B cell (primary cell): ENCODE measurements at regions not wholly inside any gene's neighbourhood (a gene's known extent, or its start where the extent isn't known, plus 50 kb on each side); places are given as distances from the start of the nearest gene placed in this dataset.

ENCODE experiments used
- ATAC-seq: fragments of 200-7000 bp; cut with Tn5 transposase; one replicate; pipeline ENCODE4 v1.10.0; 2021; ENCODE audit warnings: low read depth, mild to moderate bottlenecking, moderate number of reproducible peaks, moderate library complexity
- CTCF ChIA-PET: fragments of 350-600 bp; sonication (Branson Sonifier 250); formaldehyde crosslinking; loops from one replicate; lab custom pipeline; 2021; ENCODE audit warnings: antibody characterized with exemption, inconsistent platforms; lab: Charles Lee
- POLR2A ChIA-PET: fragments of 350-600 bp; sonication (Branson Sonifier 250); formaldehyde crosslinking; loops from one replicate; lab custom pipeline; 2021; ENCODE audit warnings: antibody characterized with exemption; lab: Charles Lee
- DNase-seq: peaks from one replicate; pipeline ENCODE4 v3.0.0; 2013
- H2AFZ ChIP-seq: 2 replicates; pipeline ENCODE4 v1.6.1; 2012; ENCODE audit warnings: mild to moderate bottlenecking, low read depth, low read length; ENCODE audit not compliant: insufficient read depth, poor library complexity, severe bottlenecking
- H3K27ac ChIP-seq, 2 donors: 1 replicate in 1 of 2; 2 replicates in 1 of 2; pipeline ENCODE4 v1.5.1; 2012 to 2013; ENCODE audit warnings: low read length in 2 of 2, mild to moderate bottlenecking in 2 of 2, moderate library complexity in 1 of 2
- H3K27me3 ChIP-seq, 4 experiments: fragments of 200-600 bp in 1 of 4; sonication (generic) in 1 of 4; replicated peaks in 1 of 4; 1 replicate in 2 of 4; 2 replicates in 2 of 4; pipeline versions ENCODE4 v1.6.1 to v1.7.0; 2013 to 2016; ENCODE audit warnings: low read length in 3 of 4, mild to moderate bottlenecking in 2 of 4, mixed read lengths in 1 of 4, moderate library complexity in 1 of 4; ENCODE audit not compliant: insufficient read depth in 4 of 4, control insufficient read depth in 3 of 4; ENCODE audit errors: control extremely low read depth in 1 of 4
- H3K36me3 ChIP-seq, 2 experiments: replicated peaks in 1 of 2; 1 replicate in 1 of 2; 2 replicates in 1 of 2; pipeline versions ENCODE4 v1.6.1 to v1.7.1; 2013; ENCODE audit warnings: low read length in 1 of 2; ENCODE audit not compliant: insufficient read depth in 2 of 2, control insufficient read depth in 1 of 2; ENCODE audit errors: control extremely low read depth in 1 of 2, extremely low read depth in 1 of 2
- H3K4me1 ChIP-seq, 2 donors: fragments of 200-600 bp in 1 of 2; sonication (generic) in 1 of 2; 1 replicate in 1 of 2; 2 replicates in 1 of 2; pipeline versions ENCODE4 v1.5.1 to v1.6.1; 2013 to 2017; ENCODE audit warnings: low read length in 2 of 2; ENCODE audit not compliant: control insufficient read depth in 2 of 2, insufficient read depth in 2 of 2
- H3K4me2 ChIP-seq: replicated peaks from 2 replicates; pipeline ENCODE3; 2012; ENCODE audit warnings: mild to moderate bottlenecking, low read depth, low read length; ENCODE audit not compliant: poor library complexity, severe bottlenecking
- H3K4me3 ChIP-seq, 5 experiments: fragments of 200-600 bp in 1 of 5; sonication (generic) in 1 of 5; 1 replicate in 3 of 5; 2 replicates in 2 of 5; pipeline versions ENCODE4 v1.5.1 to v1.7.0; 2011 to 2016; ENCODE audit warnings: low read length in 4 of 5, mild to moderate bottlenecking in 4 of 5, low read depth in 2 of 5, control low read depth in 1 of 5, moderate library complexity in 1 of 5; ENCODE audit not compliant: insufficient read depth in 1 of 5; ENCODE audit errors: control extremely low read depth in 1 of 5, extremely low read depth in 1 of 5
- H3K79me2 ChIP-seq: fragments of 200-600 bp; sonication (generic); one replicate; pipeline ENCODE4 v1.6.0; 2016; ENCODE audit warnings: low read length; ENCODE audit not compliant: control insufficient read depth, insufficient read depth
- H3K9ac ChIP-seq: fragments of 200-600 bp; sonication (generic); 2 replicates; pipeline ENCODE4 v1.6.1; 2017; ENCODE audit warnings: mild to moderate bottlenecking, low read length, moderate library complexity
- H3K9me3 ChIP-seq, 3 donors: one replicate each; pipeline versions ENCODE4 v1.6.1 to v1.7.1; 2013; ENCODE audit warnings: low read length in 2 of 3; ENCODE audit not compliant: control insufficient read depth in 2 of 3, insufficient read depth in 1 of 3; ENCODE audit errors: control extremely low read depth in 1 of 3
- H4K20me1 ChIP-seq: 2 replicates; pipeline ENCODE4 v1.6.0; 2012; ENCODE audit warnings: mild to moderate bottlenecking, low read length; ENCODE audit not compliant: insufficient read depth, control insufficient read depth, poor library complexity, severe bottlenecking
- H3K27ac Mint-ChIP-seq: one replicate; pipeline ENCODE4 v1.8.0; 2021; ENCODE audit warnings: mixed read lengths
- H3K27me3 Mint-ChIP-seq: one replicate; pipeline ENCODE4 v1.8.0; 2021; ENCODE audit warnings: mixed read lengths
- H3K4me1 Mint-ChIP-seq: one replicate; pipeline ENCODE4 v1.8.0; 2021; ENCODE audit warnings: mixed read lengths
- H3K4me3 Mint-ChIP-seq: one replicate; pipeline ENCODE4 v1.8.0; 2021; ENCODE audit warnings: mixed read lengths
- H3K9me3 Mint-ChIP-seq: one replicate; pipeline ENCODE4 v1.8.0; 2022; ENCODE audit warnings: mixed read lengths; ENCODE audit not compliant: insufficient read depth
- EZH2 ChIP-seq: IDR thresholded peaks from 2 replicates; pipeline ENCODE4 v1.6.1; 2012; ENCODE audit warnings: borderline replicate concordance, low read depth, mild to moderate bottlenecking, moderate library complexity, low read length; ENCODE audit not compliant: insufficient read depth, poor library complexity, severe bottlenecking
- WGBS: methylation state at CpG from one replicate; pipeline ENCODE4 v1.1.5; 2013; ENCODE audit warnings: missing lambda C conversion rate; ENCODE audit not compliant: insufficient coverage; 5-methylcytosine and 5-hydroxymethylcytosine counted together
- intact Hi-C: fragments of 100-400 bp; cut with micrococcal nuclease; formaldehyde crosslinking; loops from one replicate; pipeline ENCODE4 v1.10.0; 2022
- TF ChIP-seq, protein P1 (sequence below): fragments of 200-600 bp; IDR thresholded peaks from one replicate; pipeline ENCODE4 v1.8.0; 2022; ENCODE audit warnings: antibody characterized with exemption, mild to moderate bottlenecking

DNA sequence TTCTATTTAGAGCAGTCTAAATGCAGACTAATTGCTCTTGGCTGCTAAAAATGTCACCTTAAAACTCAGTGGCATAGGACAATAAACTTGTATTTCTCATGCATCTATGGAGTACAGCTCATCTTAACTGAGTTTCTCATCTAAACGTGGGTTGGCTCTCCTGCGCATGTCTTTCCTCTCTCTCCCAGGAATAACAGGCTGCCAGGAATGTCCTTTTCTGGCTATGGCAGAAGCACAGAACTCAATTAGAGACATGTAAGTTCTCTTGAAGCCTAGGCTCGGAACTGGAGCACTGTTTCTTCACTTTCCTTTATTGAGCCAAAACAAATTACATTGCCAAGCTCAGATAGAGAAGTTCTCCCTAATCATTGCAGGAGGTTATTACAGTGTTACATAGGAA is 722.3 kb upstream of the FLRT2 start:
- H3K9me3 ChIP-seq: peaks cover 0 to 3% (median 2%) of the 10 kb centered on the region in 3 donors
- no peaks in the 10 kb centered on the region for H4K20me1 ChIP-seq
- H3K4me2 ChIP-seq: no peak overlapping the region
- H3K4me1 ChIP-seq: no peaks in the 10 kb centered on the region
- no peak overlapping the region for H3K9ac ChIP-seq
- Mint-ChIP-seq H3K4me3 (no peak overlapping the region), H3K9me3 (peaks cover 6% of the 10 kb centered on the region), H3K4me1 (no peaks in the 10 kb centered on the region), H3K27me3 (no peaks in the 10 kb centered on the region), H3K27ac (no peak overlapping the region)
- intact Hi-C loops: no loop called here
- DNase-seq: no peak
- no peak overlapping the region for H3K4me3 ChIP-seq
- no peak overlapping the region for H2AFZ ChIP-seq
- H3K27me3 ChIP-seq: no peaks in the 10 kb centered on the region
- CTCF ChIA-PET: no interaction called here
- TF ChIP-seq, protein P1, sequence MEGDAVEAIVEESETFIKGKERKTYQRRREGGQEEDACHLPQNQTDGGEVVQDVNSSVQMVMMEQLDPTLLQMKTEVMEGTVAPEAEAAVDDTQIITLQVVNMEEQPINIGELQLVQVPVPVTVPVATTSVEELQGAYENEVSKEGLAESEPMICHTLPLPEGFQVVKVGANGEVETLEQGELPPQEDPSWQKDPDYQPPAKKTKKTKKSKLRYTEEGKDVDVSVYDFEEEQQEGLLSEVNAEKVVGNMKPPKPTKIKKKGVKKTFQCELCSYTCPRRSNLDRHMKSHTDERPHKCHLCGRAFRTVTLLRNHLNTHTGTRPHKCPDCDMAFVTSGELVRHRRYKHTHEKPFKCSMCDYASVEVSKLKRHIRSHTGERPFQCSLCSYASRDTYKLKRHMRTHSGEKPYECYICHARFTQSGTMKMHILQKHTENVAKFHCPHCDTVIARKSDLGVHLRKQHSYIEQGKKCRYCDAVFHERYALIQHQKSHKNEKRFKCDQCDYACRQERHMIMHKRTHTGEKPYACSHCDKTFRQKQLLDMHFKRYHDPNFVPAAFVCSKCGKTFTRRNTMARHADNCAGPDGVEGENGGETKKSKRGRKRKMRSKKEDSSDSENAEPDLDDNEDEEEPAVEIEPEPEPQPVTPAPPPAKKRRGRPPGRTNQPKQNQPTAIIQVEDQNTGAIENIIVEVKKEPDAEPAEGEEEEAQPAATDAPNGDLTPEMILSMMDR: no peak
- no peak for TF ChIP-seq EZH2
- no peaks in the 10 kb centered on the region for H3K79me2 ChIP-seq
- no peak overlapping the region for H3K27ac ChIP-seq
- 84% methylated on average over 2 of the region's 3 CpGs for WGBS
- H3K36me3 ChIP-seq: no peaks in the 10 kb centered on the region
- POLR2A ChIA-PET: no interaction called here
- no peak for ATAC-seq

DNA sequence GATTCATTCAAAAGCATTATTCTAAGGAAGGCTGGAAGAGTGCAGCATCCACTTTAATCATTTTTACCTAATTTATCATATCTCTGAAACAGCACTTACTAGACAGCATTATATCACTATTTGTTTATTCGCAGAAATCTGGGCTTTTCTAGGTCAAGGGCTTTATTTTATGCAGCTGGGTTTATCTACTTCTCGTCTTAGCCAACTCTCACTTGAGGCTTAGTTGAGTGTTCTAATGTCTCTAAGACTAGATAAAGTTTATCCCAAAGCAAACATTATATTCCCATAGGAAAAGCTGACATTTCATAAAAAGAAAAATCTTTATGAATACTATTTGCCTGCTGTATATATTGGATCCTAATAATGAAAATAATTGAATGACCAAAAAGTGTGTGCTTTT is 720.8 kb upstream of the FLRT2 start:
- WGBS: no CpG with 5 or more reads among the region's 2 CpGs
- H3K36me3 ChIP-seq: no peaks in the 10 kb centered on the region
- no peaks in the 10 kb centered on the region for H3K4me1 Mint-ChIP-seq

More for the DNA sequence above, 720.8 kb upstream of the FLRT2 start:
- Histone ChIP-seq H2AFZ (no peak overlapping the region), H3K4me1 (no peaks in the 10 kb centered on the region), H3K27me3 (no peaks in the 10 kb centered on the region), H3K4me3 (no peak overlapping the region), H3K79me2 (no peaks in the 10 kb centered on the region), H4K20me1 (no peaks in the 10 kb centered on the region), H3K4me2 (no peak overlapping the region), H3K9me3 (peaks cover 0 to 2% (median 1%) of the 10 kb centered on the region in 3 donors), H3K27ac (no peak overlapping the region), H3K9ac (no peak overlapping the region)
- H3K27ac Mint-ChIP-seq: no peak overlapping the region
- ATAC-seq: no peak
- TF ChIP-seq, protein P1: no peak
- no peak for TF ChIP-seq EZH2
- POLR2A ChIA-PET: no interaction called here
- peaks cover 6% of the 10 kb centered on the region for H3K9me3 Mint-ChIP-seq
- no peak for DNase-seq
- H3K4me3 Mint-ChIP-seq: no peak overlapping the region
- intact Hi-C loops: no loop called here
- CTCF ChIA-PET: no interaction called here
- no peaks in the 10 kb centered on the region for H3K27me3 Mint-ChIP-seq
